Progenitor cell of endocrine pancreas (in vitro differentiated cells): ENCODE measurements at regions not wholly inside any gene's neighbourhood (a gene's known extent, or its start where the extent isn't known, plus 50 kb on each side); places are given as distances from the start of the nearest gene placed in this dataset.
A peak's percentile ranks its signal among the peaks of the same experiment; 100 is the strongest.

ENCODE experiments used
- DNase-seq: peaks from one replicate; pipeline ENCODE4 v3.0.0; 2021; ENCODE audit warnings: low spot score; ENCODE audit not compliant: unreplicated experiment
- H3K27ac Mint-ChIP-seq: 2 replicates; pipeline ENCODE4 v1.8.0; 2021; ENCODE audit warnings: mild to moderate bottlenecking, moderate library complexity, mixed read lengths
- H3K27me3 Mint-ChIP-seq: 2 replicates; pipeline ENCODE4 v1.8.0; 2021; ENCODE audit warnings: mixed read lengths
- H3K36me3 Mint-ChIP-seq: 2 replicates; pipeline ENCODE4 v1.8.0; 2022; ENCODE audit warnings: mixed read lengths; ENCODE audit not compliant: insufficient read depth
- H3K4me1 Mint-ChIP-seq: 2 replicates; pipeline ENCODE4 v1.8.0; 2021; ENCODE audit warnings: low read depth, mixed read lengths
- H3K4me3 Mint-ChIP-seq: 2 replicates; pipeline ENCODE4 v1.8.0; 2021; ENCODE audit warnings: low read depth, mild to moderate bottlenecking, moderate library complexity, mixed read lengths
- H3K9me3 Mint-ChIP-seq: 2 replicates; pipeline ENCODE4 v1.8.0; 2021; ENCODE audit warnings: low read depth, mixed read lengths
- TF ChIP-seq, protein P1 (sequence below): fragments of 200-600 bp; sonication (generic); IDR thresholded peaks from one replicate; pipeline ENCODE4 v1.5.0; 2021; ENCODE audit warnings: antibody characterized with exemption, mild to moderate bottlenecking; ENCODE audit not compliant: unreplicated experiment

- no peak overlapping the region for H3K27ac Mint-ChIP-seq
- H3K4me3 Mint-ChIP-seq = no peak overlapping the region
- H3K27me3 Mint-ChIP-seq = no peaks in the 10 kb centered on the region
- H3K36me3 Mint-ChIP-seq = no peaks in the 10 kb centered on the region
- H3K4me1 Mint-ChIP-seq = no peaks in the 10 kb centered on the region
- H3K9me3 Mint-ChIP-seq = no peaks in the 10 kb centered on the region
- TF ChIP-seq, protein P1, sequence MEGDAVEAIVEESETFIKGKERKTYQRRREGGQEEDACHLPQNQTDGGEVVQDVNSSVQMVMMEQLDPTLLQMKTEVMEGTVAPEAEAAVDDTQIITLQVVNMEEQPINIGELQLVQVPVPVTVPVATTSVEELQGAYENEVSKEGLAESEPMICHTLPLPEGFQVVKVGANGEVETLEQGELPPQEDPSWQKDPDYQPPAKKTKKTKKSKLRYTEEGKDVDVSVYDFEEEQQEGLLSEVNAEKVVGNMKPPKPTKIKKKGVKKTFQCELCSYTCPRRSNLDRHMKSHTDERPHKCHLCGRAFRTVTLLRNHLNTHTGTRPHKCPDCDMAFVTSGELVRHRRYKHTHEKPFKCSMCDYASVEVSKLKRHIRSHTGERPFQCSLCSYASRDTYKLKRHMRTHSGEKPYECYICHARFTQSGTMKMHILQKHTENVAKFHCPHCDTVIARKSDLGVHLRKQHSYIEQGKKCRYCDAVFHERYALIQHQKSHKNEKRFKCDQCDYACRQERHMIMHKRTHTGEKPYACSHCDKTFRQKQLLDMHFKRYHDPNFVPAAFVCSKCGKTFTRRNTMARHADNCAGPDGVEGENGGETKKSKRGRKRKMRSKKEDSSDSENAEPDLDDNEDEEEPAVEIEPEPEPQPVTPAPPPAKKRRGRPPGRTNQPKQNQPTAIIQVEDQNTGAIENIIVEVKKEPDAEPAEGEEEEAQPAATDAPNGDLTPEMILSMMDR = no peak
- no peak for DNase-seq
Measured at GRCh38 chr2:75870651-75871137, 160.0 kb upstream of the GCFC2 start.

- no peaks in the 10 kb centered on the region for H3K9me3 Mint-ChIP-seq
- TF ChIP-seq, protein P1 = no peak
- no peak overlapping the region for H3K4me3 Mint-ChIP-seq
- no peaks in the 10 kb centered on the region for H3K36me3 Mint-ChIP-seq
- DNase-seq = no peak
- H3K27me3 Mint-ChIP-seq = no peaks in the 10 kb centered on the region
- no peak overlapping the region for H3K27ac Mint-ChIP-seq
- no peaks in the 10 kb centered on the region for H3K4me1 Mint-ChIP-seq
Measured at GRCh38 chr2:75870133-75870532, 159.4 kb upstream of the GCFC2 start.

DNA sequence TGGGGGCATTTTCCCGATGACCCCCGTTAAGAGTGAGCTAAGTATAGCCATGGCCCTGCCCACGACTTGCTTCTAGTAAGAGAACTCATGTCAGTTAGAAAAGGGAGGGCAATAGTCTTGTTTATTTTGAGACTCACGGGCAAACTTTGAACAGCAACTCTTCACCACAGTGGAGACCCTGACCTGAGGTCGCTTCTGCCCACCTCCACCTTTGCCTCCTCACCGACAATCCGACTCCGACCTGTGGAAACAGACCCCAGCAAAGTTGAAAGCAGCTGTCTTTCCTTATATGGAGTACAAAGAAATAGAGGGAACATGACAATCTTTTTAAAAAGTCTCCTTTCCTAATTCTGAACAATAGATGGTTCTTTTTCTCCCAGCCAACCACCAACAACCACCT is 155.0 kb upstream of the GCFC2 start:
- no peaks in the 10 kb centered on the region for H3K27me3 Mint-ChIP-seq

DNA sequence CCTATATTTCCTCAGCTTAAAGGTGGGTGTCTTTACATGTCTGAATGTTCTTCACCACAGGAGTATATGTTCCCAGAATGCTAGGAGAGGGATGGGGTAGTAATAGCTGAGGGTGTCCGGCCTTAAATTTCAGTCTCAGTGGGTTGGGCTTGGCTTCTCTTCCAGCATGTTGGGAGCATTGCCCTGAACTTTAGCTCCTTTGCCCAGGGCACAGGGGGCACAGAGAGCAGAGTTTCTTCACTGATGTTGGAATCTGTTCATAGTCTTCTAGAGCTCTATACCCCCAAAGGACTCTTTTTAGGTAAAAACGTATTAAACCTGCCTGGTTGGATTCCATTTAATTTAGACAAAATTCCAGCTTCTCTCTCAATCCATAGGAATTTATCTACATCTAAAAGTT is 154.4 kb upstream of the GCFC2 start:
- H3K9me3 Mint-ChIP-seq = no peaks in the 10 kb centered on the region
- H3K27ac Mint-ChIP-seq = no peak overlapping the region
- TF ChIP-seq, protein P1 = no peak
- H3K4me1 Mint-ChIP-seq = no peaks in the 10 kb centered on the region
- H3K27me3 Mint-ChIP-seq = no peaks in the 10 kb centered on the region
- no peak overlapping the region for H3K4me3 Mint-ChIP-seq
- no peaks in the 10 kb centered on the region for H3K36me3 Mint-ChIP-seq
- DNase-seq = no peak

More for the DNA sequence above, 155.0 kb upstream of the GCFC2 start:
- H3K4me1 Mint-ChIP-seq = no peaks in the 10 kb centered on the region
- DNase-seq = no peak
- H3K36me3 Mint-ChIP-seq = no peaks in the 10 kb centered on the region
- H3K27ac Mint-ChIP-seq = no peak overlapping the region
- no peak overlapping the region for H3K4me3 Mint-ChIP-seq
- TF ChIP-seq, protein P1 = no peak
- H3K9me3 Mint-ChIP-seq = no peaks in the 10 kb centered on the region

DNA sequence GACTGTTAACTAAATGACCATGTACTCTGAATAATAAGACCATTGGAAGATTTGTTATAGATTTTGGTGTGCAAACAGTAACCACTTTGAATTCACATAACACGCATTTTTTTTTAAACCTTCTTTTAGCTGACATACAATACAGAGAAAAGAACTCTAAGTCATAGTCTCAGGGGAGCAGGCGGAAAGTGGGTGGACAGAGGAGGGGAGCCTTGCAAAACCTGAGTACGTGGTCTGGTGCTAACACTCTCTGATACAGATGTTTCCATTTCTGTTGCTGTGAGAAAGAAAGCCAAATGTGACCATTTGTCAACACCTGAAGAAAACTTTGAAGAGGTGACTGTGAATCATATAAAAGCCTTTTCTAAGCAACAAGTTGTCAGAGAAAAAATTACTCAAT is 151.8 kb upstream of the GCFC2 start:
- no peak overlapping the region for H3K4me3 Mint-ChIP-seq
- TF ChIP-seq, protein P1 = no peak
- H3K36me3 Mint-ChIP-seq = no peaks in the 10 kb centered on the region
- H3K4me1 Mint-ChIP-seq = no peaks in the 10 kb centered on the region
- peak overlapping the region; percentile 58 for H3K27ac Mint-ChIP-seq
- no peaks in the 10 kb centered on the region for H3K27me3 Mint-ChIP-seq
- H3K9me3 Mint-ChIP-seq = no peaks in the 10 kb centered on the region
- no peak for DNase-seq
